Activated CD4-positive, alpha-beta T cell treated with anti-CD3 and anti-CD28 coated beads for 36 hours (primary cell): ENCODE measurements at regions not wholly inside any gene's neighbourhood (a gene's known extent, or its start where the extent isn't known, plus 50 kb on each side); places are given as distances from the start of the nearest gene placed in this dataset.
"Not testable (repeated sequence)": the region's sequence is repeated elsewhere in the genome, so short reads cannot be mapped to it uniquely, and the experiment has no call there.

ENCODE experiments used
- ATAC-seq: fragments of 200-7000 bp; cut with Tn5 transposase; one replicate; pipeline ENCODE4 v1.10.0; 2021; ENCODE audit warnings: mild to moderate bottlenecking, moderate library complexity
- CTCF ChIA-PET: fragments of 350-600 bp; sonication (Branson Sonifier 250); formaldehyde crosslinking; loops from one replicate; lab custom pipeline; 2021; ENCODE audit warnings: antibody characterized with exemption; lab: Charles Lee
- POLR2A ChIA-PET: fragments of 350-600 bp; sonication (Branson Sonifier 250); formaldehyde crosslinking; loops from one replicate; lab custom pipeline; 2021; ENCODE audit warnings: antibody characterized with exemption, inconsistent platforms; lab: Charles Lee
- DNase-seq: peaks from one replicate; pipeline ENCODE4 v3.0.0-alpha.2; 2020
- H3K27ac Mint-ChIP-seq: one replicate; pipeline ENCODE4 v1.8.0; 2021; ENCODE audit warnings: mixed read lengths
- H3K27me3 Mint-ChIP-seq: one replicate; pipeline ENCODE4 v1.8.0; 2021; ENCODE audit warnings: mixed read lengths
- H3K36me3 Mint-ChIP-seq: one replicate; pipeline ENCODE4 v1.8.0; 2021; ENCODE audit warnings: low read depth, mixed read lengths
- H3K4me1 Mint-ChIP-seq: one replicate; pipeline ENCODE4 v1.8.0; 2021; ENCODE audit warnings: mixed read lengths
- H3K4me3 Mint-ChIP-seq: one replicate; pipeline ENCODE4 v1.8.0; 2021; ENCODE audit warnings: mild to moderate bottlenecking, moderate library complexity, mixed read lengths
- H3K9me3 Mint-ChIP-seq: one replicate; pipeline ENCODE4 v1.8.0; 2021; ENCODE audit warnings: low read depth, mixed read lengths
- intact Hi-C, 2 experiments: fragments of 100-400 bp; cut with DNase I in 1 of 2; cut with micrococcal nuclease in 1 of 2; formaldehyde crosslinking; loops; one replicate each; pipeline versions ENCODE4 v1.14.2 to v1.15.1; 2022 to 2024; cut with DNase I, micrococcal nuclease

GRCh38 chr12:114579389-114579788 is 104.6 kb downstream of the TBX3 start:
- Mint-ChIP-seq H3K9me3 (no peaks in the 10 kb centered on the region), H3K4me1 (no peaks in the 10 kb centered on the region), H3K4me3 (no peak overlapping the region), H3K27ac (no peak overlapping the region), H3K27me3 (peaks cover 10% of the 10 kb centered on the region), H3K36me3 (no peaks in the 10 kb centered on the region)
- intact Hi-C loops, result no loop called here
- ATAC-seq (no peak), DNase-seq (no peak)
- ChIA-PET CTCF (no interaction called here), POLR2A (no interaction called here)

GRCh38 chr12:114562654-114563053 is 121.3 kb downstream of the TBX3 start:
- H3K4me3 Mint-ChIP-seq, result no peak overlapping the region
- H3K27ac Mint-ChIP-seq, result no peak overlapping the region
- ChIA-PET POLR2A (no interaction called here), CTCF (no interaction called here)
- DNase-seq, result no peak
- no peak for ATAC-seq
- no peaks in the 10 kb centered on the region for H3K9me3 Mint-ChIP-seq
- intact Hi-C loops, result no loop called here
- H3K36me3 Mint-ChIP-seq, result no peaks in the 10 kb centered on the region
- H3K4me1 Mint-ChIP-seq, result no peaks in the 10 kb centered on the region
- H3K27me3 Mint-ChIP-seq, result peaks cover 6% of the 10 kb centered on the region

DNA sequence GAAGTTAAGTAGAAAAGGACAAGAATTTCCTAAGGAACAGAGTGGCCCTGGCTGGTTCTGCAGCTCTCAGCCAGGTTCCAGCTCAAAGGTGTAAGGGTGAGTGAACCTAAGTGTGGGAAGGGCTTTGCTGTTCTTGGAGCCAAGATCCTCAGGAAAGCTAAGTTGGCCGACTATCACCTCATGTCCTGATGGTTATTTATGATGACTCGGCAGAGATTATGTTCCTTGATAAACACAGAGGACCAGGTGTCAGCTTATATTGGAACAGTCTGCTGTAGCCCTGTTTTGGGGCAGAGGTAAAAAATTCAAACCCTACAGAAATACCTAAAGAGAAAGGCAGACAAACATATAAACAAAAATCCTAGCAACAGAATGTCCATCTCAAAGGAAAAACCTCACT is 128.5 kb downstream of the TBX3 start:
- Mint-ChIP-seq H3K27me3 (no peaks in the 10 kb centered on the region), H3K9me3 (no peaks in the 10 kb centered on the region), H3K27ac (no peak overlapping the region), H3K4me1 (no peaks in the 10 kb centered on the region), H3K36me3 (no peaks in the 10 kb centered on the region), H3K4me3 (no peak overlapping the region)
- CTCF ChIA-PET, result no interaction called here
- POLR2A ChIA-PET, result interaction anchor here (0.6 kb wide), 1 partner anchor 59 kb away, joined by 3 read pairs; no protein-coding TSS in a partner anchor
- ATAC-seq (no peak), DNase-seq (no peak)
- intact Hi-C loops, result no loop called here

GRCh38 chr12:114547636-114548035 is 136.3 kb downstream of the TBX3 start:
- ChIA-PET POLR2A (no interaction called here), CTCF (no interaction called here)
- Mint-ChIP-seq H3K4me1 (no peaks in the 10 kb centered on the region), H3K4me3 (no peak overlapping the region), H3K27ac (no peak overlapping the region), H3K36me3 (no peaks in the 10 kb centered on the region), H3K27me3 (no peaks in the 10 kb centered on the region), H3K9me3 (no peaks in the 10 kb centered on the region)
- intact Hi-C loops, result no loop called here
- DNase-seq, result no peak
- no peak for ATAC-seq

GRCh38 chr12:114530417-114530816 is 124.5 kb upstream of the TBX5 start:
- H3K9me3 Mint-ChIP-seq, result no peaks in the 10 kb centered on the region
- no peak overlapping the region for H3K4me3 Mint-ChIP-seq
- no peak for ATAC-seq
- intact Hi-C loops, result no loop called here
- H3K27me3 Mint-ChIP-seq, result peaks cover 7% of the 10 kb centered on the region
- H3K27ac Mint-ChIP-seq, result no peak overlapping the region
- no peak for DNase-seq
- H3K4me1 Mint-ChIP-seq, result no peaks in the 10 kb centered on the region
- ChIA-PET POLR2A (no interaction called here), CTCF (interaction anchor here (1.1 kb wide), 1 partner anchor 550 kb away, joined by 3 read pairs; no protein-coding TSS in a partner anchor)
- no peaks in the 10 kb centered on the region for H3K36me3 Mint-ChIP-seq

GRCh38 chr12:114529966-114530365 is 124.0 kb upstream of the TBX5 start:
- DNase-seq (no peak), ATAC-seq (no peak)
- CTCF ChIA-PET, result no interaction called here
- POLR2A ChIA-PET, result no interaction called here
- H3K27ac Mint-ChIP-seq, result no peak overlapping the region
- intact Hi-C loops, result no loop called here
- H3K4me1 Mint-ChIP-seq, result no peaks in the 10 kb centered on the region
- H3K36me3 Mint-ChIP-seq, result no peaks in the 10 kb centered on the region
- H3K27me3 Mint-ChIP-seq, result peaks cover 7% of the 10 kb centered on the region
- no peaks in the 10 kb centered on the region for H3K9me3 Mint-ChIP-seq
- H3K4me3 Mint-ChIP-seq, result no peak overlapping the region

DNA sequence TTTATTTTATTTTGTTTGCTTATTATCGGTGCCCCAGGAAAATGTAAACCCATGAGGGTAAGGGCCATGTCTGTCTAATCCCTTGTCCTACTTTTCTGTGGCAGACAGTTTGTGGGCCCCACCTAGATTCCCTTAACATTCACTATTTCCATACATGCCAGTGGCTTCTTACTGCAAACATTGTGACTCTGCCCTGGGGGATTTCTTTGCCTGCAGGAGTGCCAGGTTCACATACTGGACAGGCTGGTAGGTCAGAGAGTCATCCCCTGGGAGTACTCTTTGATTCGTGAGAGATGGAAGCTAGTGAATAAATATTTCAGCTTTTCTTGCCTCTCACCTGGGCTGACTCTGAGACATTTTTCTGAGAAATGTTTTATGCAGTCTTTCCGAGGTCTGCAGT is 122.8 kb upstream of the TBX5 start:
- ATAC-seq (no peak), DNase-seq (no peak)
- ChIA-PET CTCF (no interaction called here), POLR2A (no interaction called here)
- intact Hi-C loops, result no loop called here
- Mint-ChIP-seq H3K4me1 (no peaks in the 10 kb centered on the region), H3K27me3 (peaks cover 7% of the 10 kb centered on the region), H3K27ac (no peak overlapping the region), H3K4me3 (no peak overlapping the region), H3K9me3 (no peaks in the 10 kb centered on the region), H3K36me3 (no peaks in the 10 kb centered on the region)

- ATAC-seq, intact Hi-C loops, POLR2A ChIA-PET, CTCF ChIA-PET, H3K36me3 Mint-ChIP-seq, H3K27ac Mint-ChIP-seq, H3K4me3 Mint-ChIP-seq, H3K27me3 Mint-ChIP-seq, DNase-seq, H3K4me1 Mint-ChIP-seq, H3K9me3 Mint-ChIP-seq: not testable (repeated sequence)
Observed at GRCh38 chr12:114521160-114521559, 115.2 kb upstream of the TBX5 start.

GRCh38 chr12:114512351-114512750 is 106.4 kb upstream of the TBX5 start:
- no peaks in the 10 kb centered on the region for H3K36me3 Mint-ChIP-seq
- ChIA-PET CTCF (interaction anchor here (1.3 kb wide), 1 partner anchor 545 kb away, joined by 3 read pairs; no protein-coding TSS in a partner anchor), POLR2A (no interaction called here)
- intact Hi-C loops, result no loop called here
- DNase-seq (no peak), ATAC-seq (no peak)
- no peaks in the 10 kb centered on the region for H3K9me3 Mint-ChIP-seq
- H3K4me1 Mint-ChIP-seq, result peaks cover 3% of the 10 kb centered on the region
- peaks cover 8% of the 10 kb centered on the region for H3K27me3 Mint-ChIP-seq
- no peak overlapping the region for H3K27ac Mint-ChIP-seq
- no peak overlapping the region for H3K4me3 Mint-ChIP-seq

- POLR2A ChIA-PET, result no interaction called here
- CTCF ChIA-PET, result interaction anchor here (0.6 to 3.0 kb wide), 19 partner anchors 10 to 1409 kb away, joined by 3 to 40 read pairs (median 4); partner anchors contain the start of gene RBM19
- Mint-ChIP-seq H3K9me3 (no peaks in the 10 kb centered on the region), H3K4me1 (peaks cover 3% of the 10 kb centered on the region), H3K27ac (no peak overlapping the region), H3K4me3 (no peak overlapping the region), H3K36me3 (no peaks in the 10 kb centered on the region), H3K27me3 (peaks cover 21% of the 10 kb centered on the region)
- DNase-seq, result peak; percentile 79
- intact Hi-C loops, result loop anchor here (1.0 to 2.0 kb wide), 4 partner anchors 342 to 542 kb away; partner anchors contain the start of gene RBM19 (in 2 of the 2)
- ATAC-seq, result peak; percentile 49
Observed at GRCh38 chr12:114508529-114509129, 102.7 kb upstream of the TBX5 start.

DNA sequence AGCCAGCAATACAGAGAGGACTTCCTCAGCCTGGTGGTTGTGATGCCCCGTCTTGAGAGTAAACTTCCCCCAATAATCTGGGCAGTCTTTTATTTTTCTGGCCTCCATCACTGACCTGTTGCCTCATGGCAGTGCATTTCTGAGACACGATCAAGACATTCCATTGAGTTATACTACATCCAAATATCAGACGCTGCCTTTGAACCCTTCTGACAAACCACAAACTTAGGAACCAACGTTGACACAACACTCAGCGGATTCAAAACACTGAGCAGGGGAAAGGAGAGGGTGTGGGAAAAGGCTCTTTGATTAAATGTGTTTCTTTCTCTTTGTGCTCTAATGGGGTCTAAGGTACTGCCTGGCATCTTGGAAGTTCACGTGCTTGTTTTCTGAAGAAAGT is 100.7 kb upstream of the TBX5 start:
- no peak overlapping the region for H3K27ac Mint-ChIP-seq
- ChIA-PET POLR2A (no interaction called here), CTCF (interaction anchor here (1.2 kb wide), 1 partner anchor 58 kb away, joined by 4 read pairs; no protein-coding TSS in a partner anchor)
- ATAC-seq (no peak), DNase-seq (no peak)
- H3K27me3 Mint-ChIP-seq, result peaks cover 30% of the 10 kb centered on the region
- intact Hi-C loops, result no loop called here
- no peaks in the 10 kb centered on the region for H3K9me3 Mint-ChIP-seq
- H3K4me1 Mint-ChIP-seq, result peaks cover 3% of the 10 kb centered on the region
- no peaks in the 10 kb centered on the region for H3K36me3 Mint-ChIP-seq
- no peak overlapping the region for H3K4me3 Mint-ChIP-seq

GRCh38 chr12:114504311-114504710 is 98.4 kb upstream of the TBX5 start:
- CTCF ChIA-PET, result no interaction called here
- Mint-ChIP-seq H3K36me3 (no peaks in the 10 kb centered on the region), H3K4me3 (no peak overlapping the region), H3K27ac (no peak overlapping the region), H3K9me3 (no peaks in the 10 kb centered on the region), H3K4me1 (peaks cover 3% of the 10 kb centered on the region), H3K27me3 (peaks cover 38% of the 10 kb centered on the region)
- DNase-seq, result no peak
- POLR2A ChIA-PET, result no interaction called here
- intact Hi-C loops, result no loop called here
- no peak for ATAC-seq
